ENCODE measurements at regions not wholly inside any gene's neighbourhood (a gene's known extent, or its start where the extent isn't known, plus 50 kb on each side); places are given as distances from the start of the nearest gene placed in this dataset.

DNA sequence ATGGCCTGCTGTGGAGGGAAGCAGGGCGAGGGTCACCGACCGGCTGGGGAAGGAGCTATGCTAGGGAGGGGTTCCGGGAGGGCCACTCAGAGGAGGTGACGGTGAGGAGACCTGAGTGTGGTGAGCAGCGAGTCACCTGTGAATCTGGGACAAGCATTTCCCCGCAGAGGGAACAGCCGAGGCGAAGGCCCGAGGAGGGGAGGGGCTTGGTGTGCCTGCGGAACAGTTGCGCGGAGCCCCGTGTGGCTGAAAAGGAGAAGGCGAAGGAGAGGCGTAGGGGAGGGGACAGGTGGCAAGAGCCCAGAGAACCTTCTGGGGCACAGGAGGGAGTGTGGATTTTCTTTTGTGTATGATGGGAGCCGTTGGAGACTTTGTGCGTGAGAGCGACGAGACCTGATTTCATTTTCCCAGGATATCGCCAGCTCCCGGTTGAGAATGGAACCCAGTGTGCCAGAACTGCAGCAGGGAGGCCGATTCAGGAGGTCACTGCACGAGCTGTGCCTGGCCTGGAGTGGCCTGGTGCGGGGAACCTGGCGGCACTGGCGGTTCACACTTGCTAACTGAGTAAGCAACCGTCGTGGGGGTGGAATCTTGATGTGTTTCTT lies 117.7 kb upstream of the ZNF507 start:
- Histone ChIP-seq H3K36me3 (ENCODE audit: control insufficient read depth, insufficient read depth, low read length) (no peaks in the 10 kb centered on the region), H3K4me2 (ENCODE audit: low read length) (no peak overlapping the region), H2BK15ac (replicated peaks; ENCODE audit: low read depth) (no peak overlapping the region), H2BK120ac (ENCODE audit: low read depth, low read length) (no peak overlapping the region), H3K27ac (ENCODE audit: low read depth, low read length) (no peak overlapping the region), H3K23ac (ENCODE audit: low read length) (no peak overlapping the region), H3K56ac (ENCODE audit: low read length) (no peak overlapping the region), H3K4me3 (ENCODE audit: low read length) (no peak overlapping the region), H2BK5ac (ENCODE audit: low read length) (no peak overlapping the region), H3K4me1 (ENCODE audit: control insufficient read depth, low read depth, low read length) (no peaks in the 10 kb centered on the region), H3K79me1 (ENCODE audit: low read length) (no peaks in the 10 kb centered on the region), H3K4ac (ENCODE audit: low read depth, low read length) (no peak overlapping the region), H3K18ac (ENCODE audit: low read length) (no peak overlapping the region), H3K79me2 (ENCODE audit: control insufficient read depth, insufficient read depth, low read length) (no peaks in the 10 kb centered on the region), H3K27me3 (ENCODE audit: insufficient read depth, low read length, poor library complexity) (peaks cover 8% of the 10 kb centered on the region), H2AK5ac (ENCODE audit: low read length) (no peak overlapping the region), H3K9ac (ENCODE audit: low read length) (no peak overlapping the region), H4K8ac (ENCODE audit: low read depth, low read length) (no peak overlapping the region), H4K5ac (ENCODE audit: low read length) (no peak overlapping the region)
- peak; percentile 27 for DNase-seq
- no CpG with 5 or more reads among the region's 29 CpGs for WGBS (ENCODE audit: extremely low coverage, insufficient coverage, low lambda C conversion rate)

DNA sequence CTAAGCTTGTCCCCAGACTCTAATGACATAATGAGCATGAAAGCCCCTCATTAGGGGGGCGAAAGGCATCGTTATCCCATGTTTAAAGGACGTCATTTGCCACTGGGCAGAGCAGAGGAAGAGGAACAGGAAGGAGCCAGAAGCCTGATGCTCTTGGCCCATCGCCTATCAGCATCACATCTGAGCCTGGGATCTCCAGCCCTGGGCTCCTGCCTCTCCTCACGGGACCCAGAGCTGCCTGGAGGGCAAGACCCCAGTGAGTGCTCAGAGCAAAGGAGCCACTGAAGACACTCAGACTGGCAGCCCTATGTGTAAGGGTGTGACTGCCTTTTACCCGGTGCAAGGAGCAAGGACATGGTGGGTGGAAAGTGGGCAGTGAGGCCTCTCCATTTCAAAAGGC lies 115.0 kb upstream of the ZNF507 start:
- no peak overlapping the region for H2BK120ac ChIP-seq (ENCODE audit: low read depth, low read length)
- no peaks in the 10 kb centered on the region for H3K36me3 ChIP-seq (ENCODE audit: control insufficient read depth, insufficient read depth, low read length)
- no peak overlapping the region for H4K5ac ChIP-seq (ENCODE audit: low read length)
- no peak overlapping the region for H3K23ac ChIP-seq (ENCODE audit: low read length)
- H3K4me1 ChIP-seq (ENCODE audit: control insufficient read depth, low read depth, low read length): no peaks in the 10 kb centered on the region
- H2BK15ac ChIP-seq (replicated peaks; ENCODE audit: low read depth): no peak overlapping the region
- H3K79me2 ChIP-seq (ENCODE audit: control insufficient read depth, insufficient read depth, low read length): no peaks in the 10 kb centered on the region
- no peak overlapping the region for H2AK5ac ChIP-seq (ENCODE audit: low read length)
- H3K18ac ChIP-seq (ENCODE audit: low read length): no peak overlapping the region
- no peaks in the 10 kb centered on the region for H3K79me1 ChIP-seq (ENCODE audit: low read length)
- H4K8ac ChIP-seq (ENCODE audit: low read depth, low read length): no peak overlapping the region
- H3K4me2 ChIP-seq (ENCODE audit: low read length): no peak overlapping the region
- no peak overlapping the region for H3K4me3 ChIP-seq (ENCODE audit: low read length)
- DNase-seq: no peak
- H3K9ac ChIP-seq (ENCODE audit: low read length): no peak overlapping the region
- no peak overlapping the region for H3K27ac ChIP-seq (ENCODE audit: low read depth, low read length)
- H3K27me3 ChIP-seq (ENCODE audit: insufficient read depth, low read length, poor library complexity): no peaks in the 10 kb centered on the region
- no peak overlapping the region for H2BK5ac ChIP-seq (ENCODE audit: low read length)
- no peak overlapping the region for H3K56ac ChIP-seq (ENCODE audit: low read length)
- H3K4ac ChIP-seq (ENCODE audit: low read depth, low read length): no peak overlapping the region
- WGBS (ENCODE audit: extremely low coverage, insufficient coverage, low lambda C conversion rate): no CpG with 5 or more reads among the region's 6 CpGs

DNA sequence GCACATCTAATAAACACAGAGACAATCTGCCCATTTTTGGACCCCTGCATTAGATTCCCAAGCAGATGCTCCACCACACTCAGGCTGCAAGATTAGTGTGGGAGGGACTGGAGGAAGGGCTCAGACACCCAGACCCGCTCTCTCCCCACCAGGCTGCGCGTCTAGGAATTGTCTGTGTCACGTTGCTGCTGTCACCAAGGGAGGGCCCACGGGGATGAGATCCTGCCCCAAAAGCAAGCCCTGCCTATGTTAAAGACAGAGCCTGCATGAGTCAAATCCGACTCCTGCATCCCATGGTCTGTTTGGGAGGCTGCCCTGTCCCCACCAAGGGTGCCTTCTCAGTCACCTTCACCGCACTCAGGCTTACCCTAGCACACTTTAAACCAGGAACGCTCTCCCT lies 114.4 kb upstream of the ZNF507 start:
- H3K23ac ChIP-seq (ENCODE audit: low read length): no peak overlapping the region
- no peaks in the 10 kb centered on the region for H3K4me1 ChIP-seq (ENCODE audit: control insufficient read depth, low read depth, low read length)
- no peak for DNase-seq
- no peak overlapping the region for H2BK120ac ChIP-seq (ENCODE audit: low read depth, low read length)
- H4K5ac ChIP-seq (ENCODE audit: low read length): no peak overlapping the region
- H3K79me1 ChIP-seq (ENCODE audit: low read length): no peaks in the 10 kb centered on the region
- no peak overlapping the region for H3K56ac ChIP-seq (ENCODE audit: low read length)
- H3K18ac ChIP-seq (ENCODE audit: low read length): no peak overlapping the region
- WGBS (ENCODE audit: extremely low coverage, insufficient coverage, low lambda C conversion rate): no CpG with 5 or more reads among the region's 8 CpGs
- H2AK5ac ChIP-seq (ENCODE audit: low read length): no peak overlapping the region
- no peak overlapping the region for H4K8ac ChIP-seq (ENCODE audit: low read depth, low read length)
- H3K4ac ChIP-seq (ENCODE audit: low read depth, low read length): no peak overlapping the region
- no peaks in the 10 kb centered on the region for H3K36me3 ChIP-seq (ENCODE audit: control insufficient read depth, insufficient read depth, low read length)
- no peaks in the 10 kb centered on the region for H3K79me2 ChIP-seq (ENCODE audit: control insufficient read depth, insufficient read depth, low read length)
- no peak overlapping the region for H2BK15ac ChIP-seq (replicated peaks; ENCODE audit: low read depth)
- no peak overlapping the region for H3K4me2 ChIP-seq (ENCODE audit: low read length)
- H2BK5ac ChIP-seq (ENCODE audit: low read length): no peak overlapping the region
- no peak overlapping the region for H3K4me3 ChIP-seq (ENCODE audit: low read length)
- H3K27me3 ChIP-seq (ENCODE audit: insufficient read depth, low read length, poor library complexity): no peaks in the 10 kb centered on the region
- H3K27ac ChIP-seq (ENCODE audit: low read depth, low read length): no peak overlapping the region
- H3K9ac ChIP-seq (ENCODE audit: low read length): no peak overlapping the region

DNA sequence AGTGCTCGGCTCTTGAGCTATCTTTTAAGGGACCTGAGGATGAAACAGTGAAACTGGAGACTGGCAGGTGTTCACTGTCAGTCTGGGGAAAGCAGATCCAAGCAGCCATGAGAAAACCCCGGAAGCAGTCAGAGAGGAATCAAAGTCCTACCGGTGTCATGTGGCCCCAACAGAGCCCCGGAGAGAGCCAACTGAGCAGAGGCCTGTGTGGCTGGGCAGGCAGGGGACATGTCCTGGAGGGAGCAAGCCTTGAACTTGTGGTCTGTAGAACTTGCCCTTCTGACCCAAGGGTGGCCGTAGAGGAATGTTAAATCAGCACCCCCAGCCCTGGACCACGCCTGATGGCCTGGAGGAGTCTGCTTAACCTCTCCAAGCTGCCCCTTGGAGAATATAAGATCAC lies 113.7 kb upstream of the ZNF507 start:
- Histone ChIP-seq H3K36me3 (ENCODE audit: control insufficient read depth, insufficient read depth, low read length) (no peaks in the 10 kb centered on the region), H3K79me1 (ENCODE audit: low read length) (no peaks in the 10 kb centered on the region), H2BK120ac (ENCODE audit: low read depth, low read length) (no peak overlapping the region), H3K23ac (ENCODE audit: low read length) (no peak overlapping the region), H3K9ac (ENCODE audit: low read length) (no peak overlapping the region), H3K18ac (ENCODE audit: low read length) (no peak overlapping the region), H4K5ac (ENCODE audit: low read length) (no peak overlapping the region), H2AK5ac (ENCODE audit: low read length) (no peak overlapping the region), H3K56ac (ENCODE audit: low read length) (no peak overlapping the region), H3K27ac (ENCODE audit: low read depth, low read length) (no peak overlapping the region), H2BK5ac (ENCODE audit: low read length) (no peak overlapping the region), H3K4me1 (ENCODE audit: control insufficient read depth, low read depth, low read length) (no peaks in the 10 kb centered on the region), H2BK15ac (replicated peaks; ENCODE audit: low read depth) (no peak overlapping the region), H3K4me2 (ENCODE audit: low read length) (no peak overlapping the region), H3K27me3 (ENCODE audit: insufficient read depth, low read length, poor library complexity) (no peaks in the 10 kb centered on the region), H3K79me2 (ENCODE audit: control insufficient read depth, insufficient read depth, low read length) (no peaks in the 10 kb centered on the region), H3K4ac (ENCODE audit: low read depth, low read length) (no peak overlapping the region), H4K8ac (ENCODE audit: low read depth, low read length) (no peak overlapping the region), H3K4me3 (ENCODE audit: low read length) (no peak overlapping the region)
- DNase-seq: no peak
- WGBS (ENCODE audit: extremely low coverage, insufficient coverage, low lambda C conversion rate): no CpG with 5 or more reads among the region's 6 CpGs

GRCh38 chr19:32232449-32232848 lies 113.0 kb upstream of the ZNF507 start:
- Histone ChIP-seq H3K4me2 (ENCODE audit: low read length) (no peak overlapping the region), H3K23ac (ENCODE audit: low read length) (no peak overlapping the region), H4K5ac (ENCODE audit: low read length) (no peak overlapping the region), H3K18ac (ENCODE audit: low read length) (no peak overlapping the region), H3K36me3 (ENCODE audit: control insufficient read depth, insufficient read depth, low read length) (no peaks in the 10 kb centered on the region), H3K4me3 (ENCODE audit: low read length) (no peak overlapping the region), H3K27ac (ENCODE audit: low read depth, low read length) (no peak overlapping the region), H3K9ac (ENCODE audit: low read length) (no peak overlapping the region), H3K79me1 (ENCODE audit: low read length) (no peaks in the 10 kb centered on the region), H3K27me3 (ENCODE audit: insufficient read depth, low read length, poor library complexity) (no peaks in the 10 kb centered on the region), H2BK120ac (ENCODE audit: low read depth, low read length) (no peak overlapping the region), H3K79me2 (ENCODE audit: control insufficient read depth, insufficient read depth, low read length) (no peaks in the 10 kb centered on the region), H2AK5ac (ENCODE audit: low read length) (no peak overlapping the region), H3K4ac (ENCODE audit: low read depth, low read length) (no peak overlapping the region), H2BK5ac (ENCODE audit: low read length) (no peak overlapping the region), H4K8ac (ENCODE audit: low read depth, low read length) (no peak overlapping the region), H3K4me1 (ENCODE audit: control insufficient read depth, low read depth, low read length) (no peaks in the 10 kb centered on the region), H2BK15ac (replicated peaks; ENCODE audit: low read depth) (no peak overlapping the region), H3K56ac (ENCODE audit: low read length) (no peak overlapping the region)
- WGBS (ENCODE audit: extremely low coverage, insufficient coverage, low lambda C conversion rate): no CpG with 5 or more reads among the region's 8 CpGs
- no peak for DNase-seq

- Histone ChIP-seq H3K4ac (ENCODE audit: low read depth, low read length) (no peak overlapping the region), H3K56ac (ENCODE audit: low read length) (no peak overlapping the region), H3K4me3 (ENCODE audit: low read length) (no peak overlapping the region), H3K27me3 (ENCODE audit: insufficient read depth, low read length, poor library complexity) (no peaks in the 10 kb centered on the region), H3K36me3 (ENCODE audit: control insufficient read depth, insufficient read depth, low read length) (no peaks in the 10 kb centered on the region), H2BK120ac (ENCODE audit: low read depth, low read length) (no peak overlapping the region), H4K5ac (ENCODE audit: low read length) (no peak overlapping the region), H2BK5ac (ENCODE audit: low read length) (no peak overlapping the region), H2AK5ac (ENCODE audit: low read length) (no peak overlapping the region), H3K79me2 (ENCODE audit: control insufficient read depth, insufficient read depth, low read length) (no peaks in the 10 kb centered on the region), H2BK15ac (replicated peaks; ENCODE audit: low read depth) (no peak overlapping the region), H3K18ac (ENCODE audit: low read length) (no peak overlapping the region), H4K8ac (ENCODE audit: low read depth, low read length) (no peak overlapping the region), H3K79me1 (ENCODE audit: low read length) (no peaks in the 10 kb centered on the region), H3K9ac (ENCODE audit: low read length) (no peak overlapping the region), H3K27ac (ENCODE audit: low read depth, low read length) (no peak overlapping the region), H3K4me2 (ENCODE audit: low read length) (no peak overlapping the region), H3K23ac (ENCODE audit: low read length) (no peak overlapping the region), H3K4me1 (ENCODE audit: control insufficient read depth, low read depth, low read length) (no peaks in the 10 kb centered on the region)
- WGBS (ENCODE audit: extremely low coverage, insufficient coverage, low lambda C conversion rate): no CpG with 5 or more reads among the region's 6 CpGs
- DNase-seq: no peak
Observed at GRCh38 chr19:32233091-32233490, 112.3 kb upstream of the ZNF507 start.

Data from mesendoderm (in vitro differentiated cells).